Liver (tissue), 8 donors: ENCODE measurements at regions not wholly inside any gene's neighbourhood (a gene's known extent, or its start where the extent isn't known, plus 50 kb on each side); places are given as distances from the start of the nearest gene placed in this dataset.
A peak's percentile ranks its signal among the peaks of the same experiment; 100 is the strongest.

Experiments
- DNase-seq: peaks from one replicate; pipeline ENCODE4 v3.0.0-alpha.2; 2017; ENCODE audit warnings: low spot score
- H3K27ac ChIP-seq, 2 donors: one replicate each; pipeline ENCODE4 v1.7.0; 2013; ENCODE audit warnings: inconsistent platforms in 2 of 2, low read length in 2 of 2, control low read depth in 1 of 2, low read depth in 1 of 2, mild to moderate bottlenecking in 1 of 2
- H3K27me3 ChIP-seq, 4 donors: one replicate each; pipeline versions ENCODE4 v1.6.1 to v1.7.0; 2013; ENCODE audit warnings: low read length in 3 of 4, inconsistent platforms in 1 of 4, mild to moderate bottlenecking in 1 of 4, moderate library complexity in 1 of 4; ENCODE audit not compliant: control insufficient read depth in 4 of 4, insufficient read depth in 4 of 4
- H3K36me3 ChIP-seq, 4 donors: one replicate each; pipeline versions ENCODE4 v1.6.1 to v1.7.0; 2013; ENCODE audit warnings: low read length in 3 of 4, mild to moderate bottlenecking in 3 of 4, low read depth in 1 of 4, moderate library complexity in 1 of 4; ENCODE audit not compliant: control insufficient read depth in 4 of 4, insufficient read depth in 3 of 4
- H3K4me1 ChIP-seq, 4 donors: one replicate each; pipeline versions ENCODE4 v1.6.1 to v1.7.0; 2013; ENCODE audit warnings: low read length in 3 of 4, mild to moderate bottlenecking in 3 of 4, moderate library complexity in 1 of 4; ENCODE audit not compliant: control insufficient read depth in 4 of 4, insufficient read depth in 4 of 4
- H3K4me3 ChIP-seq, 3 donors: one replicate each; pipeline versions ENCODE4 v1.6.1 to v1.7.0; 2013; ENCODE audit warnings: low read length in 3 of 3, control low read depth in 1 of 3, low read depth in 1 of 3, mild to moderate bottlenecking in 1 of 3
- H3K9ac ChIP-seq, 2 donors: one replicate each; pipeline ENCODE4 v1.7.0; 2013; ENCODE audit warnings: low read length in 2 of 2, mild to moderate bottlenecking in 2 of 2, moderate library complexity in 2 of 2, control low read depth in 1 of 2, low read depth in 1 of 2
- H3K9me3 ChIP-seq, 4 donors: one replicate each; pipeline versions ENCODE4 v1.6.1 to v1.7.0; 2013; ENCODE audit warnings: low read length in 3 of 4; ENCODE audit not compliant: control insufficient read depth in 4 of 4
- EGR1 ChIP-seq, 2 donors: IDR thresholded peaks; 2 replicates each; pipeline ENCODE4 v1.6.1; 2016 to 2018; ENCODE audit warnings: antibody characterized with exemption in 2 of 2, low read depth in 2 of 2
- FOXA1 ChIP-seq: IDR thresholded peaks from 2 replicates; pipeline ENCODE4 v1.6.1; 2016; ENCODE audit warnings: antibody characterized with exemption
- FOXA2 ChIP-seq: IDR thresholded peaks from 2 replicates; pipeline ENCODE4 v1.6.1; 2016; ENCODE audit warnings: antibody characterized with exemption
- GABPA ChIP-seq, 2 donors: IDR thresholded peaks in 1 of 2; conservative IDR thresholded peaks in 1 of 2; 2 replicates each; pipeline ENCODE4 v1.6.1; 2016; ENCODE audit warnings: antibody characterized with exemption in 2 of 2, mild to moderate bottlenecking in 1 of 2, moderate library complexity in 1 of 2
- HNF4A ChIP-seq, 2 donors: conservative IDR thresholded peaks; 2 replicates each; pipeline ENCODE4 v1.6.1; 2016; ENCODE audit warnings: antibody characterized with exemption in 2 of 2, mild to moderate bottlenecking in 2 of 2
- HNF4G ChIP-seq: IDR thresholded peaks from 2 replicates; pipeline ENCODE4 v1.6.1; 2016; ENCODE audit warnings: antibody characterized with exemption
- JUND ChIP-seq, 2 donors: IDR thresholded peaks; 2 replicates each; pipeline ENCODE4 v1.6.1; 2016; ENCODE audit warnings: antibody characterized with exemption in 2 of 2
- NR2F2 ChIP-seq: IDR thresholded peaks from 2 replicates; pipeline ENCODE4 v1.6.1; 2016; ENCODE audit warnings: antibody characterized with exemption
- RAD21 ChIP-seq, 2 donors: IDR thresholded peaks; 2 replicates each; pipeline ENCODE4 v1.6.1; 2016; ENCODE audit warnings: antibody characterized with exemption in 2 of 2, mild to moderate bottlenecking in 2 of 2
- RXRA ChIP-seq, 2 donors: IDR thresholded peaks; 2 replicates each; pipeline ENCODE4 v1.6.1; 2017 to 2018; ENCODE audit warnings: antibody characterized with exemption in 2 of 2, mild to moderate bottlenecking in 1 of 2
- TAF1 ChIP-seq: conservative IDR thresholded peaks from 2 replicates; pipeline ENCODE4 v1.6.1; 2016; ENCODE audit warnings: antibody characterized with exemption, mild to moderate bottlenecking
- YY1 ChIP-seq: IDR thresholded peaks from 2 replicates; pipeline ENCODE4 v1.6.1; 2016; ENCODE audit warnings: antibody characterized with exemption, mild to moderate bottlenecking
- WGBS: extraction: QIAGEN DNeasy Blood & Tissue Kit; methylation state at CpG from one replicate; pipeline ENCODE4 v1.1.7; 2013; 5-methylcytosine and 5-hydroxymethylcytosine counted together
- TF ChIP-seq, protein P1 (sequence below): IDR thresholded peaks from 2 replicates; pipeline ENCODE4 v1.6.1; 2016; ENCODE audit warnings: antibody characterized with exemption
- TF ChIP-seq, protein P2 (sequence below): IDR thresholded peaks from 2 replicates; pipeline ENCODE4 v1.6.1; 2016; ENCODE audit warnings: antibody characterized with exemption
- TF ChIP-seq, protein P3 (sequence below): fragments of 150-350 bp; IDR thresholded peaks from 2 replicates; pipeline ENCODE4 v1.5.1; 2017; ENCODE audit warnings: improper control_type of control experiment, low read depth, low read length; ENCODE audit not compliant: missing input control
- TF ChIP-seq, protein P4 (sequence below): IDR thresholded peaks from 2 replicates; pipeline ENCODE4 v1.6.1; 2016; ENCODE audit warnings: antibody characterized with exemption, mild to moderate bottlenecking
- TF ChIP-seq, protein P5 (sequence below): IDR thresholded peaks from 2 replicates; pipeline ENCODE4 v1.6.1; 2016; ENCODE audit warnings: antibody characterized with exemption
- donor health status: healthy.
- donor health status: healthy.
- donor health status: healthy.
- donor health status: healthy.
- donor health status: healthy.

DNA sequence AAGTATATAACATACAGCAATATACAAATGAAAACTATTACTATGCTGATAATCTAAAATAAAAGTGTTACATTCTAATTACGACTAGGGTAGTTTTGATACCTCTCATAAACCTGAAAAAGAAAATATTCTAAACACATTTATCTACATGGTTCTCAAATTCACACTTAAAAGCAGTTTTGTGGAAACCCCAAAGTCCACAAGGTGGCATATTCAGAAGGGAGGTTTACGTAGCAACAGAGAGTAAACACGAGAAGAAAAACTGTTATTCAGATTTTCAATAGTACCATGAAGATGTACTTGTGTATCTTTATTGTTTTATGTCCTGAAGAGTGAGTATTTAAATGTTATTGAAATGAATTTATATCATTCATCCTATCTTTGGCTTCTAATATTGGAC, 275.9 kb upstream of the KLHL1 start:
- Histone ChIP-seq H3K27ac (no peak overlapping the region), H3K4me3 (no peak overlapping the region), H3K4me1 (peaks cover 0 to 4% (median 0%) of the 10 kb centered on the region in 4 donors), H3K9ac (no peak overlapping the region), H3K9me3 (no peaks in the 10 kb centered on the region), H3K36me3 (no peaks in the 10 kb centered on the region), H3K27me3 (no peaks in the 10 kb centered on the region)
- 69% methylated on average over 3 of the region's 3 CpGs for WGBS
- DNase-seq, result no peak
- TF ChIP-seq, protein P1, sequence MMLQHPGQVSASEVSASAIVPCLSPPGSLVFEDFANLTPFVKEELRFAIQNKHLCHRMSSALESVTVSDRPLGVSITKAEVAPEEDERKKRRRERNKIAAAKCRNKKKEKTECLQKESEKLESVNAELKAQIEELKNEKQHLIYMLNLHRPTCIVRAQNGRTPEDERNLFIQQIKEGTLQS, result no peak
- TF ChIP-seq EGR1 (IDR thresholded peaks at IDR 0.05; ENCODE audit: low read depth in 2 of 2), result no peak
- TF ChIP-seq, protein P2, sequence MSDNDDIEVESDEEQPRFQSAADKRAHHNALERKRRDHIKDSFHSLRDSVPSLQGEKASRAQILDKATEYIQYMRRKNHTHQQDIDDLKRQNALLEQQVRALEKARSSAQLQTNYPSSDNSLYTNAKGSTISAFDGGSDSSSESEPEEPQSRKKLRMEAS, result no peak
- TF ChIP-seq HNF4A (conservative IDR thresholded peaks at IDR 0.05), result no peak
- TF ChIP-seq YY1, result no peak
- TF ChIP-seq JUND (IDR thresholded peaks at IDR 0.05), result no peak
- peak in 1 of 2 donors; percentile 53 for TF ChIP-seq RAD21 (IDR thresholded peaks at IDR 0.05)
- TF ChIP-seq, protein P3, sequence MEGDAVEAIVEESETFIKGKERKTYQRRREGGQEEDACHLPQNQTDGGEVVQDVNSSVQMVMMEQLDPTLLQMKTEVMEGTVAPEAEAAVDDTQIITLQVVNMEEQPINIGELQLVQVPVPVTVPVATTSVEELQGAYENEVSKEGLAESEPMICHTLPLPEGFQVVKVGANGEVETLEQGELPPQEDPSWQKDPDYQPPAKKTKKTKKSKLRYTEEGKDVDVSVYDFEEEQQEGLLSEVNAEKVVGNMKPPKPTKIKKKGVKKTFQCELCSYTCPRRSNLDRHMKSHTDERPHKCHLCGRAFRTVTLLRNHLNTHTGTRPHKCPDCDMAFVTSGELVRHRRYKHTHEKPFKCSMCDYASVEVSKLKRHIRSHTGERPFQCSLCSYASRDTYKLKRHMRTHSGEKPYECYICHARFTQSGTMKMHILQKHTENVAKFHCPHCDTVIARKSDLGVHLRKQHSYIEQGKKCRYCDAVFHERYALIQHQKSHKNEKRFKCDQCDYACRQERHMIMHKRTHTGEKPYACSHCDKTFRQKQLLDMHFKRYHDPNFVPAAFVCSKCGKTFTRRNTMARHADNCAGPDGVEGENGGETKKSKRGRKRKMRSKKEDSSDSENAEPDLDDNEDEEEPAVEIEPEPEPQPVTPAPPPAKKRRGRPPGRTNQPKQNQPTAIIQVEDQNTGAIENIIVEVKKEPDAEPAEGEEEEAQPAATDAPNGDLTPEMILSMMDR, result peak; percentile 8
- TF ChIP-seq FOXA1, result no peak
- TF ChIP-seq HNF4G, result no peak
- no peak for TF ChIP-seq TAF1
- TF ChIP-seq, protein P4, sequence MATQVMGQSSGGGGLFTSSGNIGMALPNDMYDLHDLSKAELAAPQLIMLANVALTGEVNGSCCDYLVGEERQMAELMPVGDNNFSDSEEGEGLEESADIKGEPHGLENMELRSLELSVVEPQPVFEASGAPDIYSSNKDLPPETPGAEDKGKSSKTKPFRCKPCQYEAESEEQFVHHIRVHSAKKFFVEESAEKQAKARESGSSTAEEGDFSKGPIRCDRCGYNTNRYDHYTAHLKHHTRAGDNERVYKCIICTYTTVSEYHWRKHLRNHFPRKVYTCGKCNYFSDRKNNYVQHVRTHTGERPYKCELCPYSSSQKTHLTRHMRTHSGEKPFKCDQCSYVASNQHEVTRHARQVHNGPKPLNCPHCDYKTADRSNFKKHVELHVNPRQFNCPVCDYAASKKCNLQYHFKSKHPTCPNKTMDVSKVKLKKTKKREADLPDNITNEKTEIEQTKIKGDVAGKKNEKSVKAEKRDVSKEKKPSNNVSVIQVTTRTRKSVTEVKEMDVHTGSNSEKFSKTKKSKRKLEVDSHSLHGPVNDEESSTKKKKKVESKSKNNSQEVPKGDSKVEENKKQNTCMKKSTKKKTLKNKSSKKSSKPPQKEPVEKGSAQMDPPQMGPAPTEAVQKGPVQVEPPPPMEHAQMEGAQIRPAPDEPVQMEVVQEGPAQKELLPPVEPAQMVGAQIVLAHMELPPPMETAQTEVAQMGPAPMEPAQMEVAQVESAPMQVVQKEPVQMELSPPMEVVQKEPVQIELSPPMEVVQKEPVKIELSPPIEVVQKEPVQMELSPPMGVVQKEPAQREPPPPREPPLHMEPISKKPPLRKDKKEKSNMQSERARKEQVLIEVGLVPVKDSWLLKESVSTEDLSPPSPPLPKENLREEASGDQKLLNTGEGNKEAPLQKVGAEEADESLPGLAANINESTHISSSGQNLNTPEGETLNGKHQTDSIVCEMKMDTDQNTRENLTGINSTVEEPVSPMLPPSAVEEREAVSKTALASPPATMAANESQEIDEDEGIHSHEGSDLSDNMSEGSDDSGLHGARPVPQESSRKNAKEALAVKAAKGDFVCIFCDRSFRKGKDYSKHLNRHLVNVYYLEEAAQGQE, result no peak
- no peak for TF ChIP-seq FOXA2
- no peak for TF ChIP-seq GABPA (IDR thresholded peaks at IDR 0.05 in 1 of 2, conservative IDR thresholded peaks at IDR 0.05 in 1 of 2)
- TF ChIP-seq, protein P5, sequence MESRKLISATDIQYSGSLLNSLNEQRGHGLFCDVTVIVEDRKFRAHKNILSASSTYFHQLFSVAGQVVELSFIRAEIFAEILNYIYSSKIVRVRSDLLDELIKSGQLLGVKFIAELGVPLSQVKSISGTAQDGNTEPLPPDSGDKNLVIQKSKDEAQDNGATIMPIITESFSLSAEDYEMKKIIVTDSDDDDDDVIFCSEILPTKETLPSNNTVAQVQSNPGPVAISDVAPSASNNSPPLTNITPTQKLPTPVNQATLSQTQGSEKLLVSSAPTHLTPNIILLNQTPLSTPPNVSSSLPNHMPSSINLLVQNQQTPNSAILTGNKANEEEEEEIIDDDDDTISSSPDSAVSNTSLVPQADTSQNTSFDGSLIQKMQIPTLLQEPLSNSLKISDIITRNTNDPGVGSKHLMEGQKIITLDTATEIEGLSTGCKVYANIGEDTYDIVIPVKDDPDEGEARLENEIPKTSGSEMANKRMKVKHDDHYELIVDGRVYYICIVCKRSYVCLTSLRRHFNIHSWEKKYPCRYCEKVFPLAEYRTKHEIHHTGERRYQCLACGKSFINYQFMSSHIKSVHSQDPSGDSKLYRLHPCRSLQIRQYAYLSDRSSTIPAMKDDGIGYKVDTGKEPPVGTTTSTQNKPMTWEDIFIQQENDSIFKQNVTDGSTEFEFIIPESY, result no peak
- no peak for TF ChIP-seq RXRA (IDR thresholded peaks at IDR 0.05)
- TF ChIP-seq NR2F2, result no peak

DNA sequence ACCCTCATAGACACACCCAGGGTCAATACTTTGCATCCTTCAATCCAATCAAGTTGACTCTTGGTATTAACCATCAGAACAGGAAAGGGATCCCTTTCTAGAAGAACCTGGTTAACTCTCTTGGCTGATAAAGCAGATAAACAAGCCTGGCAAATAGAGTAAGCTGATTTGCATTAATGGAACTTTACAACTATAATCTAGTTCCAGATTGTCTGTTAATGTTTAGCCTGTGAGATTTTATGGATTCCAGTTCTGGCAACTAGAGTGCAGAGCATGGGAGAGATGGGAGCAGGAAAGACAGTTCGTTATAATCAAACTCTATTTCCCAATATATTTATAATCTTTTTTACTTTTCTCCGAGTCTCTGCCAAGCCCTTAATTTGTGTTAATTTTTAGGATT, 272.6 kb upstream of the KLHL1 start:
- WGBS, result 31% methylated on average over 2 of the region's 2 CpGs
- Histone ChIP-seq H3K27ac (no peak overlapping the region), H3K36me3 (no peaks in the 10 kb centered on the region), H3K4me1 (peaks cover 0 to 4% (median 0%) of the 10 kb centered on the region in 4 donors), H3K27me3 (no peaks in the 10 kb centered on the region), H3K9me3 (no peaks in the 10 kb centered on the region), H3K9ac (no peak overlapping the region), H3K4me3 (no peak overlapping the region)
- DNase-seq, result no peak
- TF ChIP-seq RAD21 (IDR thresholded peaks at IDR 0.05) (no peak), GABPA (IDR thresholded peaks at IDR 0.05 in 1 of 2, conservative IDR thresholded peaks at IDR 0.05 in 1 of 2) (no peak), FOXA2 (no peak), JUND (IDR thresholded peaks at IDR 0.05) (no peak), RXRA (IDR thresholded peaks at IDR 0.05) (no peak), HNF4G (no peak)
- TF ChIP-seq, protein P3, result no peak
- TF ChIP-seq, protein P4, result no peak
- TF ChIP-seq, protein P2, result no peak
- TF ChIP-seq, protein P1, result no peak
